HepG2 (cell line): ENCODE measurements at regions not wholly inside any gene's neighbourhood (a gene's known extent, or its start where the extent isn't known, plus 50 kb on each side); places are given as distances from the start of the nearest gene placed in this dataset.

ENCODE experiments used
- ATAC-seq: fragments of 200-7000 bp; cut with Tn5 transposase; 3 replicates; pipeline ENCODE4 v1.9.1; 2020; ENCODE audit warnings: mild to moderate bottlenecking, moderate library complexity
- BruUV-seq: library from RNA; stranded (reverse); fragments of 400-500 nt; replicated peaks from 2 replicates; lab custom pipeline; 2021; lab: Mats Ljungman, UMichigan
- CTCF ChIA-PET: fragments of 300-600 bp; formaldehyde crosslinking; extraction: SDS; loops from one replicate; lab custom pipeline; 2021; ENCODE audit warnings: low total read pairs, inconsistent platforms, low intra/inter-chr PET ratio; lab: Yijun Ruan, JAX
- POLR2A ChIA-PET: fragments of 350-600 bp; sonication (Branson Sonifier 250); formaldehyde crosslinking; loops from one replicate; lab custom pipeline; 2020; ENCODE audit warnings: antibody characterized with exemption, inconsistent platforms; lab: Yijun Ruan, JAX
- DNase-seq: peaks from one replicate; pipeline ENCODE4 v3.0.0-alpha.2; 2015; ENCODE audit warnings: low spot score
- FAIRE-seq: peaks from 3 replicates; lab custom pipeline; 2011; peaks lifted over from hg19 to GRCh38; lab: Jason Lieb, UNC
- H2AFZ ChIP-seq: one replicate; pipeline ENCODE4 v1.6.1; 2011; ENCODE audit warnings: low read length, inconsistent platforms
- H3K27ac ChIP-seq: fragments of 300-600 bp; 3 replicates; pipeline ENCODE4 v1.8.0; 2011; ENCODE audit warnings: mixed run types, mild to moderate bottlenecking, mixed read lengths, low read length, inconsistent platforms; ENCODE audit not compliant: insufficient read depth; ENCODE audit errors: extremely low read length
- H3K27me3 ChIP-seq, 2 experiments: fragments of 200-600 bp in 1 of 2; 2 replicates in 1 of 2; 3 replicates in 1 of 2; pipeline versions ENCODE4 v1.6.0 to v1.8.0; 2011; ENCODE audit warnings: low read length in 2 of 2, mild to moderate bottlenecking in 2 of 2, moderate library complexity in 2 of 2, inconsistent platforms in 1 of 2; ENCODE audit not compliant: insufficient read depth in 2 of 2, control insufficient read depth in 1 of 2
- H3K36me3 ChIP-seq, 2 experiments: fragments of 200-600 bp in 1 of 2; replicated peaks in 1 of 2; 2 replicates in 1 of 2; 3 replicates in 1 of 2; pipeline versions ENCODE4 v1.5.1 to v1.8.0; 2011; ENCODE audit warnings: low read length in 2 of 2, inconsistent platforms in 1 of 2; ENCODE audit not compliant: insufficient read depth in 2 of 2, control insufficient read depth in 1 of 2
- H3K4me1 ChIP-seq: 2 replicates; pipeline ENCODE4 v1.5.1; 2012; ENCODE audit warnings: low read length, inconsistent platforms; ENCODE audit not compliant: insufficient read depth
- H3K4me2 ChIP-seq: 2 replicates; pipeline ENCODE4 v1.6.0; 2011; ENCODE audit warnings: low read depth, low read length, inconsistent platforms
- H3K4me3 ChIP-seq, 3 experiments: fragments of 200-600 bp in 1 of 3; sonication (generic), shearing (Covaris generic) in 1 of 3; replicated peaks in 1 of 3; 2 replicates each; pipeline ENCODE4 v1.5.1; 2011 to 2016; ENCODE audit warnings: low read length in 3 of 3, inconsistent platforms in 2 of 3, low read depth in 2 of 3, mild to moderate bottlenecking in 2 of 3, control low read depth in 1 of 3, mixed read lengths in 1 of 3; ENCODE audit not compliant: insufficient read depth in 1 of 3
- H3K79me2 ChIP-seq: one replicate; pipeline ENCODE4 v1.6.1; 2011; ENCODE audit warnings: low read length, inconsistent platforms; ENCODE audit not compliant: insufficient read depth
- H3K9ac ChIP-seq: 2 replicates; pipeline ENCODE4 v1.6.0; 2011; ENCODE audit warnings: mild to moderate bottlenecking, low read depth, low read length, inconsistent platforms; ENCODE audit not compliant: insufficient read depth
- H3K9me3 ChIP-seq: 2 replicates; pipeline ENCODE4 v1.5.1; 2012; ENCODE audit warnings: mild to moderate bottlenecking, low read length
- H4K20me1 ChIP-seq: 2 replicates; pipeline ENCODE4 v1.6.0; 2011; ENCODE audit warnings: inconsistent platforms, mild to moderate bottlenecking, low read length, moderate library complexity; ENCODE audit not compliant: insufficient read depth
- ATF7 ChIP-seq, 2 experiments: fragments of 450-650 bp in 1 of 2; sonication (generic) in 1 of 2; formaldehyde crosslinking in 1 of 2; IDR thresholded peaks; 2 replicates each; pipeline versions ENCODE4 v1.4.0 to v1.6.1; 2016 to 2020; ENCODE audit warnings: antibody characterized with exemption in 1 of 2, mild to moderate bottlenecking in 1 of 2, missing genetic modification reagents in 1 of 2
- CREB1 ChIP-seq, 2 experiments: fragments of 450-650 bp in 1 of 2; IDR thresholded peaks; 2 replicates each; pipeline ENCODE4 v1.6.1; 2016 to 2017; ENCODE audit warnings: control low read depth in 1 of 2, mild to moderate bottlenecking in 1 of 2, missing compliant biosample characterization in 1 of 2, missing genetic modification characterization in 1 of 2
- GABPA ChIP-seq, 2 experiments: IDR thresholded peaks; 2 replicates each; pipeline ENCODE4 v1.6.1; 2011 to 2016; ENCODE audit warnings: low read depth in 2 of 2, low read length in 1 of 2, missing biosample characterization in 1 of 2, missing genetic modification characterization in 1 of 2
- ZNF589 ChIP-seq: sonication (generic); formaldehyde crosslinking; conservative IDR thresholded peaks from 2 replicates; pipeline ENCODE4 v1.8.0; 2022; ENCODE audit warnings: mild to moderate bottlenecking, moderate library complexity, missing genetic modification reagents
- ZNF609 ChIP-seq: sonication (generic); formaldehyde crosslinking; IDR thresholded peaks from 2 replicates; pipeline ENCODE4 v1.4.0; 2020; ENCODE audit warnings: mild to moderate bottlenecking, missing genetic modification reagents, borderline replicate concordance
- in situ Hi-C: cut with HindIII; loops from 2 replicates; pipeline ENCODE4 v1.10.0; 2017; ENCODE audit warnings: low pct_unique_long_range_greater_than_20kb; ENCODE audit not compliant: extremely low pct_ligation_motif_present
- intact Hi-C: fragments of 100-400 bp; cut with micrococcal nuclease; formaldehyde crosslinking; loops from one replicate; pipeline ENCODE4 v1.10.0; 2022; ENCODE audit not compliant: unreplicated experiment

- TF ChIP-seq ZNF589 = no peak
- TF ChIP-seq, all 625 proteins: peak for 0
Observed at GRCh38 chr10:109114579-109114978, 808.7 kb downstream of the XPNPEP1 start (continued).

- no peaks in the 10 kb centered on the region for H4K20me1 ChIP-seq
- no peak for TF ChIP-seq ZNF609 (CRISPR knock-in tag)
- TF ChIP-seq CREB1 (IDR thresholded peaks at IDR 0.05) = peak; percentile 53
- TF ChIP-seq CREB1 (CRISPR knock-in tag; IDR thresholded peaks at IDR 0.05) = no peak
- TF ChIP-seq GABPA (IDR thresholded peaks at IDR 0.05; ENCODE audit: low read depth, low read length) = no peak
- TF ChIP-seq GABPA (CRISPR knock-in tag; IDR thresholded peaks at IDR 0.05; ENCODE audit: low read depth) = no peak
- TF ChIP-seq ATF7 (IDR thresholded peaks at IDR 0.05) = peak; percentile 76
- TF ChIP-seq ATF7 (CRISPR knock-in tag; IDR thresholded peaks at IDR 0.05) = no peak
- TF ChIP-seq, all 625 proteins: peak for 2
- H3K4me2 ChIP-seq = no peak overlapping the region
- no peaks in the 10 kb centered on the region for H3K4me1 ChIP-seq
- H3K9ac ChIP-seq = no peak overlapping the region
- H3K9me3 ChIP-seq = peaks cover 49% of the 10 kb centered on the region
- FAIRE-seq (no peak), ATAC-seq (no peak), DNase-seq (no peak)
- H3K27ac ChIP-seq = no peak overlapping the region
- POLR2A ChIA-PET = no interaction called here
- intact Hi-C loops = no loop called here
- H3K79me2 ChIP-seq = no peaks in the 10 kb centered on the region
- CTCF ChIA-PET = no interaction called here
- H2AFZ ChIP-seq = no peak overlapping the region
- H3K4me3 ChIP-seq = no peak overlapping the region
- H3K36me3 ChIP-seq = no peaks in the 10 kb centered on the region
- BruUV-seq = no TSS peak
- in situ Hi-C loops = no loop called here
- H3K27me3 ChIP-seq = no peaks in the 10 kb centered on the region
Observed at GRCh38 chr10:109106604-109107003, 816.7 kb downstream of the XPNPEP1 start.
